ENCODE measurements at regions not wholly inside any gene's neighbourhood (a gene's known extent, or its start where the extent isn't known, plus 50 kb on each side); places are given as distances from the start of the nearest gene placed in this dataset.

DNA sequence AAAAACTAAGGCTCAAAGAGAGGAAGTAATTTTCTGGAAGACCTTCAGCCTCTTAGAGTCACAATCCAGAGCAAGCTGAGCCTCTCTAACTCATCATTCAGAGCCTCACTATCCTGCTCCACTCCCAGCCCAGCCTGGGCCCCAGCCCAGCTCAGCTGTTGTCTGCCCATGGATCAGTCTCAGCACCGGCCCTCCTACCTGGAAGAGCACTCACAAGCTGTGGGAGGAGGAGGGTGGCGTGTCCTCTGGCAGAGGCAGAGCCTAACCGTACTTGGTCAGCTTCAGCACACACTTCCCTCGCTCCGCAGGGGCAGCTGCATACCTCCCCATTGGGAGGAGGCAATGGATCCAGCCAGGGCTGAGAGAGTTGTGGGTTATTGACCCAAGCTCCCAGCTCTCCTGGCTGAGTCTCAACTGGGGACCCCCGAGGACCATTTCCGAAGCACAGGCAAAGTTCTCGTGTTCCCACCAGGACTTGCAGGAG, 66.7 kb upstream of the GPR26 start:
- TF ChIP-seq, protein P1, sequence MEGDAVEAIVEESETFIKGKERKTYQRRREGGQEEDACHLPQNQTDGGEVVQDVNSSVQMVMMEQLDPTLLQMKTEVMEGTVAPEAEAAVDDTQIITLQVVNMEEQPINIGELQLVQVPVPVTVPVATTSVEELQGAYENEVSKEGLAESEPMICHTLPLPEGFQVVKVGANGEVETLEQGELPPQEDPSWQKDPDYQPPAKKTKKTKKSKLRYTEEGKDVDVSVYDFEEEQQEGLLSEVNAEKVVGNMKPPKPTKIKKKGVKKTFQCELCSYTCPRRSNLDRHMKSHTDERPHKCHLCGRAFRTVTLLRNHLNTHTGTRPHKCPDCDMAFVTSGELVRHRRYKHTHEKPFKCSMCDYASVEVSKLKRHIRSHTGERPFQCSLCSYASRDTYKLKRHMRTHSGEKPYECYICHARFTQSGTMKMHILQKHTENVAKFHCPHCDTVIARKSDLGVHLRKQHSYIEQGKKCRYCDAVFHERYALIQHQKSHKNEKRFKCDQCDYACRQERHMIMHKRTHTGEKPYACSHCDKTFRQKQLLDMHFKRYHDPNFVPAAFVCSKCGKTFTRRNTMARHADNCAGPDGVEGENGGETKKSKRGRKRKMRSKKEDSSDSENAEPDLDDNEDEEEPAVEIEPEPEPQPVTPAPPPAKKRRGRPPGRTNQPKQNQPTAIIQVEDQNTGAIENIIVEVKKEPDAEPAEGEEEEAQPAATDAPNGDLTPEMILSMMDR (IDR thresholded peaks at IDR 0.05) = no peak
- no peak for TF ChIP-seq POLR2AphosphoS5 (IDR thresholded peaks at IDR 0.05)

All from sigmoid colon (tissue), 4 donors.